ENCODE measurements at regions not wholly inside any gene's neighbourhood (a gene's known extent, or its start where the extent isn't known, plus 50 kb on each side); places are given as distances from the start of the nearest gene placed in this dataset.

DNA sequence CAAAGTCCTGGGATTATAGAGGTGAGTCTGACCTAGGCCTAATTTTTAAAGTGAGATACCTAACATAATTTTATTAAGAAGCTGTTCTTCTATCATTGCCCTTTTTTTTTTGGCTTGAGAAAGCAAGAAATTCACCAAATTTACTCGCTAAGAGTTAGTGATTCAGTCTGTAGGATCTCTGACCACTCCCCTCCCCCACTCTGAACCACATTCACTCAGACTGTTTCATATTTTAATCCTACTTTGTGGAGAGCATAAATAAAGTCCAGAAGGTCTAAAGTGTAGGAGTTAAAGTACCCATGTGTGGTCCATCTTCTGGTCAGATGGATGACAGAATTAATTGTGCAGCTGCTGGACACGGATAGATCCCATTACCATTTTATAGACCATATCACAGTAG lies 115.8 kb upstream of the MGAT5 start:
- H4K20me1 ChIP-seq (ENCODE audit: insufficient read depth): no peaks in the 10 kb centered on the region
- H3K9me2 ChIP-seq (ENCODE audit: insufficient read depth): no peaks in the 10 kb centered on the region
- no peak overlapping the region for H2AFZ ChIP-seq (ENCODE audit: low read depth, low read length, poor library complexity, severe bottlenecking)
- CTCF ChIA-PET: no interaction called here
- H3K9me3 ChIP-seq (ENCODE audit: control insufficient read depth in 1 of 2, insufficient read depth in 1 of 2, low read depth in 1 of 2, low read length in 2 of 2): no peaks in the 10 kb centered on the region
- H3K4me3 ChIP-seq (replicated peaks in 1 of 2; ENCODE audit: low read depth in 1 of 2, low read length in 2 of 2): no peak overlapping the region
- H3K4me2 ChIP-seq (ENCODE audit: low read length): no peak overlapping the region
- peaks cover 31 to 54% of the 10 kb centered on the region in 2 experiments for H3K4me1 ChIP-seq (ENCODE audit: control insufficient read depth in 1 of 2, insufficient read depth in 2 of 2, low read length in 2 of 2)
- H3K36me3 ChIP-seq (ENCODE audit: control insufficient read depth in 1 of 2, insufficient read depth in 2 of 2, low read length in 2 of 2): no peaks in the 10 kb centered on the region
- intact Hi-C loops (cut with micrococcal nuclease): no loop called here
- no peak for ATAC-seq
- no peaks in the 10 kb centered on the region for H3K27me3 ChIP-seq (ENCODE audit: insufficient read depth, low read length)
- no TSS peak for BruUV-seq (replicated peaks)
- POLR2A ChIA-PET: no interaction called here
- H3K27ac ChIP-seq (ENCODE audit: low read depth, low read length): no peak overlapping the region
- RAD21 ChIA-PET (ENCODE audit: low non-redundant PET in 1 of 2, low total read pairs in 2 of 2, uncharacterized antibody in 2 of 2, unreplicated experiment in 2 of 2): no interaction called here
- no peak overlapping the region for H3K9ac ChIP-seq (ENCODE audit: low read length)
- peaks cover 4% of the 10 kb centered on the region; the same call in 1 of the 2 replicates for H3K79me2 ChIP-seq (ENCODE audit: insufficient read depth, low read length)
- no peak for DNase-seq (ENCODE audit: low read depth, low spot score)
- TF ChIP-seq POLR2AphosphoS5 (IDR thresholded peaks at IDR 0.05; ENCODE audit: low read depth, low read length) (no peak), POLR2A (IDR thresholded peaks at IDR 0.05; ENCODE audit: borderline replicate concordance, extremely low read depth, insufficient read depth, insufficient read length) (no peak), YY1 (IDR thresholded peaks at IDR 0.05; ENCODE audit: extremely low read depth, insufficient replicate concordance, low read depth, low read length) (no peak), EZH2phosphoT487 (IDR thresholded peaks at IDR 0.05; ENCODE audit: borderline replicate concordance) (no peak), ELF1 (IDR thresholded peaks at IDR 0.05; ENCODE audit: borderline replicate concordance, low read depth) (no peak), SIN3A (IDR thresholded peaks at IDR 0.05; ENCODE audit: low read depth) (no peak), CEBPB (IDR thresholded peaks at IDR 0.05; ENCODE audit: low read depth) (no peak), SRF (IDR thresholded peaks at IDR 0.05; ENCODE audit: low read depth) (no peak), ZFX (IDR thresholded peaks at IDR 0.05) (no peak), ZBTB33 (IDR thresholded peaks at IDR 0.05; ENCODE audit: extremely low read depth, insufficient replicate concordance, low read length) (no peak), JUND (IDR thresholded peaks at IDR 0.05) (no peak), ATF3 (IDR thresholded peaks at IDR 0.05) (no peak), EZH2 (IDR thresholded peaks at IDR 0.05) (no peak), EGR1 (IDR thresholded peaks at IDR 0.05; ENCODE audit: low read depth) (no peak), FOSL1 (IDR thresholded peaks at IDR 0.05; ENCODE audit: low read depth) (no peak), TCF7L2 (IDR thresholded peaks at IDR 0.05; ENCODE audit: borderline replicate concordance, extremely low read depth, insufficient read depth, insufficient read length) (no peak), SP1 (IDR thresholded peaks at IDR 0.05; ENCODE audit: low read depth) (no peak), CBX3 (IDR thresholded peaks at IDR 0.05; ENCODE audit: low read depth) (no peak)
- TF ChIP-seq, protein P1, sequence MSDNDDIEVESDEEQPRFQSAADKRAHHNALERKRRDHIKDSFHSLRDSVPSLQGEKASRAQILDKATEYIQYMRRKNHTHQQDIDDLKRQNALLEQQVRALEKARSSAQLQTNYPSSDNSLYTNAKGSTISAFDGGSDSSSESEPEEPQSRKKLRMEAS (IDR thresholded peaks at IDR 0.05): no peak
- TF ChIP-seq, protein P2, sequence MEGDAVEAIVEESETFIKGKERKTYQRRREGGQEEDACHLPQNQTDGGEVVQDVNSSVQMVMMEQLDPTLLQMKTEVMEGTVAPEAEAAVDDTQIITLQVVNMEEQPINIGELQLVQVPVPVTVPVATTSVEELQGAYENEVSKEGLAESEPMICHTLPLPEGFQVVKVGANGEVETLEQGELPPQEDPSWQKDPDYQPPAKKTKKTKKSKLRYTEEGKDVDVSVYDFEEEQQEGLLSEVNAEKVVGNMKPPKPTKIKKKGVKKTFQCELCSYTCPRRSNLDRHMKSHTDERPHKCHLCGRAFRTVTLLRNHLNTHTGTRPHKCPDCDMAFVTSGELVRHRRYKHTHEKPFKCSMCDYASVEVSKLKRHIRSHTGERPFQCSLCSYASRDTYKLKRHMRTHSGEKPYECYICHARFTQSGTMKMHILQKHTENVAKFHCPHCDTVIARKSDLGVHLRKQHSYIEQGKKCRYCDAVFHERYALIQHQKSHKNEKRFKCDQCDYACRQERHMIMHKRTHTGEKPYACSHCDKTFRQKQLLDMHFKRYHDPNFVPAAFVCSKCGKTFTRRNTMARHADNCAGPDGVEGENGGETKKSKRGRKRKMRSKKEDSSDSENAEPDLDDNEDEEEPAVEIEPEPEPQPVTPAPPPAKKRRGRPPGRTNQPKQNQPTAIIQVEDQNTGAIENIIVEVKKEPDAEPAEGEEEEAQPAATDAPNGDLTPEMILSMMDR (IDR thresholded peaks at IDR 0.05 in 2 of 3, conservative IDR thresholded peaks at IDR 0.05 in 1 of 3; ENCODE audit: borderline replicate concordance in 1 of 3, insufficient read depth in 1 of 3, low read depth in 2 of 3, low read length in 2 of 3): no peak
